OCI-LY1 (cell line): ENCODE measurements at regions not wholly inside any gene's neighbourhood (a gene's known extent, or its start where the extent isn't known, plus 50 kb on each side); places are given as distances from the start of the nearest gene placed in this dataset.

Experiments used
- EZH2 ChIP-seq: fragments of 200-600 bp; sonication (generic), shearing (Covaris generic); IDR thresholded peaks from 2 replicates; pipeline ENCODE4 v1.8.0; 2017; ENCODE audit warnings: borderline replicate concordance, mixed run types, mild to moderate bottlenecking, antibody characterized with exemption, low read length, moderate library complexity, mixed read lengths
- TF ChIP-seq, protein P1 (sequence below): fragments of 200-600 bp; sonication (generic), shearing (Covaris generic); IDR thresholded peaks from 2 replicates; pipeline ENCODE4 v1.5.1; 2017; ENCODE audit warnings: mild to moderate bottlenecking, antibody characterized with exemption, low read length, moderate library complexity, mixed read lengths

DNA sequence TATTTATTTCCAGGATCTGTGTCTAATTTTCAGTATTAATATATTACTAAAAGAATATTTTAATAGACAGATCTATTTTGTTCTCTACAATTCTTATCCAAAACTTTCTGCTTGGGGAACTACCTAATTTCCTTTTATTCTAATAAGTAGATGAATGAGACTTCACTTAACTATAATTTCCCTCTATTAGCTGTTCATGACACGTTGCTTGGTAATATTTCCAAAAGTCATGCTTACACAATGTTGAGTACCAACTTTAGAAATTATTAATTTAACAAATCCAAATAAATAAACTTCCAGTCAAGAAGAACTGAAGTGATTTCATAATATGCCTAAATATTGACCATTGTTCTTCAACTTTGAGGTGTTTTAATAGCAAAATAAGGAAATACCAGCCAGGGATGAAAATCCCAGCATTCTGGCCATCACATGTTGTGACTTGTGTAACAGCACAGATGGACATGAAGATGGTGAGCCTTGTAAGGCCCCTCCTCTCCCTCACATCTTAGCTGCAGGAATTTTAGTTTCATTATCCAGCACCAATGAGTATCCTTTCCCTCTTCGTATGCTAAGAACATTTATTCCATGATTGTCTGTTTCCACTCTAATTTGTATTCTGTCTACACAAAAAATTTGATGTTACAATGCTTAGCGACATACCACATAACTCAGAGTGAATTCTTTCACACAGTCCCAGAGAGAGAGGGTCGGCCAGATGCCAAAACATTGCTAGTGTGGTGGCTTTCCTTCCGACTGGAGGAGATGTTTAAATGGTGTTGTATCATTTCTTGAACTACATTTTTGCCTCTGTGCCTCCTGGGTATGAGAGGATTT is 137.5 kb downstream of the FOXA2 start:
- TF ChIP-seq, protein P1, sequence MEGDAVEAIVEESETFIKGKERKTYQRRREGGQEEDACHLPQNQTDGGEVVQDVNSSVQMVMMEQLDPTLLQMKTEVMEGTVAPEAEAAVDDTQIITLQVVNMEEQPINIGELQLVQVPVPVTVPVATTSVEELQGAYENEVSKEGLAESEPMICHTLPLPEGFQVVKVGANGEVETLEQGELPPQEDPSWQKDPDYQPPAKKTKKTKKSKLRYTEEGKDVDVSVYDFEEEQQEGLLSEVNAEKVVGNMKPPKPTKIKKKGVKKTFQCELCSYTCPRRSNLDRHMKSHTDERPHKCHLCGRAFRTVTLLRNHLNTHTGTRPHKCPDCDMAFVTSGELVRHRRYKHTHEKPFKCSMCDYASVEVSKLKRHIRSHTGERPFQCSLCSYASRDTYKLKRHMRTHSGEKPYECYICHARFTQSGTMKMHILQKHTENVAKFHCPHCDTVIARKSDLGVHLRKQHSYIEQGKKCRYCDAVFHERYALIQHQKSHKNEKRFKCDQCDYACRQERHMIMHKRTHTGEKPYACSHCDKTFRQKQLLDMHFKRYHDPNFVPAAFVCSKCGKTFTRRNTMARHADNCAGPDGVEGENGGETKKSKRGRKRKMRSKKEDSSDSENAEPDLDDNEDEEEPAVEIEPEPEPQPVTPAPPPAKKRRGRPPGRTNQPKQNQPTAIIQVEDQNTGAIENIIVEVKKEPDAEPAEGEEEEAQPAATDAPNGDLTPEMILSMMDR = no peak
- no peak for TF ChIP-seq EZH2
